A673 (cell line): ENCODE measurements at regions not wholly inside any gene's neighbourhood (a gene's known extent, or its start where the extent isn't known, plus 50 kb on each side); places are given as distances from the start of the nearest gene placed in this dataset.

Experiments
- BruUV-seq: library from RNA; stranded (reverse); fragments of 400-500 nt; replicated peaks from 2 replicates; lab custom pipeline; 2021; lab: Mats Ljungman, UMichigan
- CTCF ChIA-PET: fragments of 300-600 bp; sonication (Branson Sonifier 250); formaldehyde crosslinking; loops from one replicate; lab custom pipeline; 2022; ENCODE audit warnings: antibody characterized with exemption; lab: Charles Lee
- POLR2A ChIA-PET: fragments of 300-600 bp; sonication (Branson Sonifier 250); formaldehyde crosslinking; loops from one replicate; lab custom pipeline; 2022; ENCODE audit warnings: antibody characterized with exemption; ENCODE audit not compliant: low non-redundant PET; lab: Charles Lee
- DNase-seq: peaks from one replicate; pipeline ENCODE4 v3.0.0-alpha.2; 2015; ENCODE audit warnings: low spot score
- H3K27ac ChIP-seq: fragments of 200-600 bp; sonication (generic); 2 replicates; pipeline ENCODE4 v1.5.1; 2016; ENCODE audit warnings: mixed run types, low read depth, mild to moderate bottlenecking, mixed read lengths, antibody characterized with exemption, low read length; ENCODE audit not compliant: poor library complexity, severe bottlenecking
- H3K27me3 ChIP-seq: fragments of 200-600 bp; sonication (generic); replicated peaks from 2 replicates; pipeline ENCODE4 v1.6.1; 2017; ENCODE audit warnings: mixed run types, low read depth, mild to moderate bottlenecking, mixed read lengths, antibody characterized with exemption, low read length; ENCODE audit not compliant: insufficient read depth, poor library complexity
- H3K36me3 ChIP-seq: fragments of 200-600 bp; sonication (generic); 2 replicates; pipeline ENCODE4 v1.6.1; 2016; ENCODE audit warnings: mixed run types, mild to moderate bottlenecking, mixed read lengths, antibody characterized with exemption, low read length; ENCODE audit not compliant: insufficient read depth, poor library complexity, severe bottlenecking
- H3K4me1 ChIP-seq: fragments of 200-600 bp; sonication (generic); 2 replicates; pipeline ENCODE4 v1.6.1; 2017; ENCODE audit warnings: mixed run types, mild to moderate bottlenecking, mixed read lengths, antibody characterized with exemption, low read length; ENCODE audit not compliant: insufficient read depth, poor library complexity, severe bottlenecking
- H3K4me3 ChIP-seq: fragments of 200-600 bp; sonication (generic); 2 replicates; pipeline ENCODE4 v1.5.1; 2016; ENCODE audit warnings: low read depth, mixed run types, mild to moderate bottlenecking, mixed read lengths, low read length; ENCODE audit not compliant: poor library complexity, severe bottlenecking
- H3K9me3 ChIP-seq: fragments of 200-600 bp; sonication (generic); 2 replicates; pipeline ENCODE4 v1.6.1; 2016; ENCODE audit warnings: mixed run types, low read depth, mild to moderate bottlenecking, mixed read lengths, antibody characterized with exemption, low read length; ENCODE audit not compliant: poor library complexity, severe bottlenecking
- CTCF ChIP-seq: fragments of 300-800, 200-600 bp; sonication (generic); conservative IDR thresholded peaks from 2 replicates; pipeline ENCODE4 v1.5.1; 2017; ENCODE audit warnings: low read depth, mild to moderate bottlenecking, antibody characterized with exemption, low read length, moderate library complexity, mixed read lengths
- EZH2 ChIP-seq: fragments of 200-600 bp; sonication (generic); IDR thresholded peaks from 2 replicates; pipeline ENCODE4 v1.6.1; 2017; ENCODE audit warnings: borderline replicate concordance, low read depth, mild to moderate bottlenecking, mixed read lengths, antibody characterized with exemption, low read length; ENCODE audit not compliant: poor library complexity, severe bottlenecking
- intact Hi-C: fragments of 100-400 bp; cut with micrococcal nuclease; formaldehyde crosslinking; loops from one replicate; pipeline ENCODE4 v1.10.0; 2022; ENCODE audit not compliant: unreplicated experiment

GRCh38 chr9:20227166-20227874 lies 395.0 kb downstream of the MLLT3 start:
- intact Hi-C loops = no loop called here
- CTCF ChIA-PET = no interaction called here
- H3K27ac ChIP-seq = no peak overlapping the region
- no peaks in the 10 kb centered on the region for H3K9me3 ChIP-seq
- H3K27me3 ChIP-seq = no peaks in the 10 kb centered on the region
- POLR2A ChIA-PET = no interaction called here
- H3K4me3 ChIP-seq = no peak overlapping the region
- no TSS peak for BruUV-seq
- no peaks in the 10 kb centered on the region for H3K4me1 ChIP-seq
- TF ChIP-seq CTCF (no peak), EZH2 (no peak)
- DNase-seq = no peak
- H3K36me3 ChIP-seq = no peaks in the 10 kb centered on the region

GRCh38 chr9:20226345-20226744 lies 396.0 kb downstream of the MLLT3 start:
- CTCF ChIA-PET = no interaction called here
- no peak for DNase-seq
- no peak overlapping the region for H3K27ac ChIP-seq
- no peaks in the 10 kb centered on the region for H3K27me3 ChIP-seq
- TF ChIP-seq CTCF = no peak
- TF ChIP-seq EZH2 = no peak
- no peaks in the 10 kb centered on the region for H3K4me1 ChIP-seq
- H3K9me3 ChIP-seq = no peaks in the 10 kb centered on the region
- intact Hi-C loops = no loop called here
- H3K36me3 ChIP-seq = no peaks in the 10 kb centered on the region
- no TSS peak for BruUV-seq
- no peak overlapping the region for H3K4me3 ChIP-seq
- POLR2A ChIA-PET = no interaction called here

GRCh38 chr9:20225826-20226225 lies 396.5 kb downstream of the MLLT3 start:
- BruUV-seq = no TSS peak
- no peaks in the 10 kb centered on the region for H3K36me3 ChIP-seq
- ChIA-PET POLR2A (no interaction called here), CTCF (no interaction called here)
- no peaks in the 10 kb centered on the region for H3K4me1 ChIP-seq
- no peaks in the 10 kb centered on the region for H3K9me3 ChIP-seq
- intact Hi-C loops = no loop called here
- H3K4me3 ChIP-seq = no peak overlapping the region
- TF ChIP-seq CTCF (no peak), EZH2 (no peak)
- H3K27me3 ChIP-seq = no peaks in the 10 kb centered on the region
- no peak overlapping the region for H3K27ac ChIP-seq
- DNase-seq = no peak
